Stimulated activated memory B cell treated with anti-CD40 and anti-IgM and Interleukin-4, amounts not matched to agents 10 μg/mL and 1 μg/mL and 100 μg/mL, for 72 hours (primary cell): ENCODE measurements at regions not wholly inside any gene's neighbourhood (a gene's known extent, or its start where the extent isn't known, plus 50 kb on each side); places are given as distances from the start of the nearest gene placed in this dataset.

ENCODE experiments used
- ATAC-seq: fragments of 150-1000 bp; cut with Tn5 transposase; 2 replicates; pipeline ENCODE4 v1.10.0; 2021
- H3K27ac Mint-ChIP-seq: one replicate; pipeline ENCODE4 v1.8.0; 2022; ENCODE audit warnings: mild to moderate bottlenecking, mixed read lengths
- H3K27me3 Mint-ChIP-seq: one replicate; pipeline ENCODE4 v1.8.0; 2022; ENCODE audit warnings: mixed read lengths
- H3K36me3 Mint-ChIP-seq: one replicate; pipeline ENCODE4 v1.8.0; 2022; ENCODE audit warnings: mixed read lengths
- H3K4me1 Mint-ChIP-seq: one replicate; pipeline ENCODE4 v1.8.0; 2022; ENCODE audit warnings: mixed read lengths
- H3K4me3 Mint-ChIP-seq: one replicate; pipeline ENCODE4 v1.8.0; 2022; ENCODE audit warnings: mild to moderate bottlenecking, moderate library complexity, mixed read lengths
- H3K9me3 Mint-ChIP-seq: one replicate; pipeline ENCODE4 v1.8.0; 2022; ENCODE audit warnings: mixed read lengths

DNA sequence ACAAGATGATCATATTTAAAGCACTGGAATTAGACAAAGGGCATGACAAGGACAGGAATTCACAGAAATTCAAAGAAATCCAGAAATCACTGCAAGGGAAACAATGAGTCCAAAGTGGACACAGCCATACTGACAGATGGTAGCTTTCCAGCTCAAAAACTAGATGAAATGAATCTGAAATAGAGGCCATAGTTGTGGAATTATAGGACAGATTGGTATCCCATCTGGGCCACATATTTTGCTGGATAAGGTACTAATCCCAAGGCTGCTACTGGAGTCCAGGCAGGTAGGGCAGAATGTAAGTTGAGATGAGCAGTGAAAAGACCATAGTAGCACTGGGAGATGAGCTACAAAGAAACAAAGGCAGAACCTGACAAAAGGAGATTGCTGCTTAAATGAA, 258.3 kb upstream of the ANO3 start:
- H3K27ac Mint-ChIP-seq, result no peak overlapping the region
- H3K27me3 Mint-ChIP-seq, result no peaks in the 10 kb centered on the region
- no peak for ATAC-seq
- H3K4me3 Mint-ChIP-seq, result no peak overlapping the region
- peaks cover 3% of the 10 kb centered on the region for H3K9me3 Mint-ChIP-seq
- H3K4me1 Mint-ChIP-seq, result no peaks in the 10 kb centered on the region
- no peaks in the 10 kb centered on the region for H3K36me3 Mint-ChIP-seq

DNA sequence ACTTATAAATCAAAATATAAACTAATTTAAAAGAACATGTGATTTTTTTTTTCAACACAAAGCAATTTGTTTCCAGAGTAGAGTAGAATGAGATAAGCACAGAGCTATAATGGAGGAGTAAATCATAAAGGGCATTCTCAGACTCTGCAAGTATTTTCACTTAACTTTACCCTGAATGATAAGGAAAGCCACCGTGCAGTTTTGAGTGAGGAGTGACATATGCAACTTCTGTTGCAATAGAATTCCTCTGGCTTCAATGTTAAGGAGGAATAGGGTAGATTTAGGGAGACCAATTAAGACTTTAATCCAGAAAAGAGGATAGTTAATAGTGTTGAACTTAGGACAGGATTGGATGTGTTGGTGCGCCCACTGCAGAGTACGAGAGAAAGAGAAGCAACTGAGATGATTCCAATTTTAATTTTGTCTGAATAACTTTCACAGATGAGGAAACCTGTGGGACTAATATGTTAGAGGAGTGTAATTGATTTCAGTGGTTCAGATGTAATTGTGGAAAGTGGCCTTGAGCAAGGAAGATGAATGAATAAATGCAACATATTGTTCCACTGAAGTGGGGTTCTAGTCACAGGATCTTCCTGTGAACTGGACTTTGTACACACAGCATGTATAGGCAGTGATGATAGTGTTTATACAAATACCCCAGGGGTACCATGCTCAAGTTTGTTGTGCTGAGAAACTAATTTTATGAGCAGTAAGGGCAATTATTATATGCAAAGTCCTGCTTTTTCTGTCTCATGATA, 255.5 kb upstream of the ANO3 start:
- Mint-ChIP-seq H3K36me3 (no peaks in the 10 kb centered on the region), H3K4me1 (no peaks in the 10 kb centered on the region), H3K27me3 (no peaks in the 10 kb centered on the region), H3K27ac (no peak overlapping the region), H3K9me3 (peaks cover 6% of the 10 kb centered on the region), H3K4me3 (no peak overlapping the region)
- no peak for ATAC-seq

DNA sequence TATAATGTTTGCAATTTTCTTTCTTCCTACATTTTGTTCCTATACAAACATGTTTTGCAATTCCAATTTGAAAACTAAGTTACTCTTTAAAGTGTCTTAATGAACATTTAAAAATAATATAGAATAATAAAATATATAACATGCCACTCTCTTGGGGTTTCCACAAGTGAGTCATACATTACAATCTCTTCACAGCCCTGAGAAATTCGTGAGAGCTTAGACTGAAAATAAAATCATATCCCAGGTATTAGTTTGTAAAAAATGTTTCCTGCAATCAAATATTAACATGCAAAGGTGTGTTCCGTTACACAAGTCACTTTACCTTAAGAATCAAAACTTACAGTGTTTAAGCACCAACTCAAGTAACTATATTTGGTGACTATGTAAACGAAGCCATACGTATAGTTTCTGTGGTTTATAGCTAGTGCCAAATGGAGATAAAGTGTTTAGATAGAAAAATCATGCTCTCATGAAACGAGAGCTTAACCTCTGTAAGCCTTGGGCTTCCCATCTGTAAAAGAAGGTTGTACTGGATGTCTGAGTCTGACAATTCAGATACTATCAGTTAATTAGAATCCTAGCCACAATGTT, 253.6 kb upstream of the ANO3 start:
- Mint-ChIP-seq H3K9me3 (peaks cover 6% of the 10 kb centered on the region), H3K27me3 (no peaks in the 10 kb centered on the region), H3K4me3 (no peak overlapping the region), H3K27ac (no peak overlapping the region), H3K36me3 (no peaks in the 10 kb centered on the region), H3K4me1 (no peaks in the 10 kb centered on the region)
- no peak for ATAC-seq

DNA sequence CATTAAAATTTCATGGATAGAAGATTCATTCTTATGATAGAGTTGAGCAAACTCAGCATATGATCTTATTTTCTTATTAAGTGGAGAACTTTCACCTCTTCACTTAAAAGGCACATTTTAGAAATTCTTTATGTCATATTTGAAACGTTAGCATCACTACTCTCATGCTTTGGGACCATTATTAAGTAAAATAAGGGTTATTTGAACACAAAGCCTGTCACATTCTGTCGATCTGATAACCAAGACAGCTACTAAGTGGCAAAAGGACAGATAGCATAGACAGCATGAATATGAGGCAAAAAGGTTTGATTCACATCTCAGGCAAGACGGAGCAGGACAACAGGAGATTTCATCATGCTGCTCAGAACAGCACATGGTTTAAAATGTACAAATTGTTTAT, 247.6 kb upstream of the ANO3 start:
- Mint-ChIP-seq H3K4me3 (no peak overlapping the region), H3K27me3 (no peaks in the 10 kb centered on the region), H3K36me3 (no peaks in the 10 kb centered on the region), H3K27ac (no peak overlapping the region), H3K9me3 (peaks cover 3% of the 10 kb centered on the region), H3K4me1 (peaks cover 5% of the 10 kb centered on the region)
- no peak for ATAC-seq

DNA sequence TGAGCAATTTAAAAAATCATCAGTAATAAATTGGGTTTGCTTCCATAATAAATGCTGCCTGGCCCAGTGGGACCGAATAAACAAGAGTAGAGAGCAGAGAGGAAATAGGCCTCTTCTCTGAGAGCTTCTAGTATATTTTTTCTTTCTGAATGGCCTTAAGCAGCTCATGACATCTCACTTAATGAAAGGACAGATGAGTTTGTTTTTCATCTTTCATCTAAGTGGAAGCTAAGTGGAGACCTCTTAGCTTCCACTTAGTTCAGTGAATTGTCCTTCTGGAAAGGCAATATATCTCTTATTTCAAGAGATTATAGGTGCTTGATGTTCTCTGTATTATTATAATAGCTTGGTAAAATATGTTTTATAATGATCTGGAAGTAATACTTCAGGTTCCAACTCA, 245.9 kb upstream of the ANO3 start:
- Mint-ChIP-seq H3K9me3 (no peaks in the 10 kb centered on the region), H3K4me1 (peaks cover 5% of the 10 kb centered on the region), H3K4me3 (no peak overlapping the region), H3K27me3 (no peaks in the 10 kb centered on the region), H3K36me3 (no peaks in the 10 kb centered on the region), H3K27ac (no peak overlapping the region)
- no peak for ATAC-seq

DNA sequence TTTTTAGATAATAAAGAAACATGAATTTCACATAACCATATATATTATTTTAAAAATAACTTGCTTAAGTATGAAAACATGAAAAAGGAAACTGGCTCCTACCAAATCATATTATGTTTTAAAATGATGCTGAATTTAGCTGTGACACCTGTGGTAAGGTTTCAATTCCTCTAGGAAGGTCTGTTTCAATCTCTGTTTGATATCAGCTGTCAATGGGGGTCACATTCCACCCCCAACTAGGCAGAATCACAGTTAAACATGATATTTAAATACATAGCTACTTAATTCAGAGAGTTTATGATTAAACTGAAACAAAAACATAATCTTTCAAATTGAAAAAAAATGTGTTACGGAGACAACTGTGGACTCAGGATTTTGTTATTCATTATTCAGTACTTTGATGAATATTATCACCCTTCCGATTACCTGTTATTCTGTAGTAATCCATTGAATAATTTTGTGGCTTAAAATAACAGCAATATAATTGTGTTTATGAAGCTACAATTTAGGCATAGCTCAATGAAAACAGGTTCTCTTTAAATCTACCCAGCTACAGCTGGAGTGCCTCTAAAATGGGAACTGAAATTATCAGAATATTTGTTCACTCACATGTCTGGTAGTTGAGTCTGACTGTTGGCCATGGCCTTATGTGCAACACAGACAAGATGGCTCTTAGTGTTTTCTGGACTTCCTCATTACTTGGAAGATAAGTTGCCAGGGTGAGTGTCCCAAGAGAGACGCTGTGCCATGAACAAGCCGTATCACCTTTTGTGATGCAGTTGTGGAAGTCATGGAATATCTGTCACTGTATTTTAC, 244.6 kb upstream of the ANO3 start:
- no peaks in the 10 kb centered on the region for H3K36me3 Mint-ChIP-seq
- H3K27me3 Mint-ChIP-seq, result no peaks in the 10 kb centered on the region
- ATAC-seq, result peak; percentile 95
- H3K27ac Mint-ChIP-seq, result peak overlapping the region; percentile 81
- no peak overlapping the region for H3K4me3 Mint-ChIP-seq
- H3K9me3 Mint-ChIP-seq, result no peaks in the 10 kb centered on the region
- peaks cover 5% of the 10 kb centered on the region for H3K4me1 Mint-ChIP-seq

DNA sequence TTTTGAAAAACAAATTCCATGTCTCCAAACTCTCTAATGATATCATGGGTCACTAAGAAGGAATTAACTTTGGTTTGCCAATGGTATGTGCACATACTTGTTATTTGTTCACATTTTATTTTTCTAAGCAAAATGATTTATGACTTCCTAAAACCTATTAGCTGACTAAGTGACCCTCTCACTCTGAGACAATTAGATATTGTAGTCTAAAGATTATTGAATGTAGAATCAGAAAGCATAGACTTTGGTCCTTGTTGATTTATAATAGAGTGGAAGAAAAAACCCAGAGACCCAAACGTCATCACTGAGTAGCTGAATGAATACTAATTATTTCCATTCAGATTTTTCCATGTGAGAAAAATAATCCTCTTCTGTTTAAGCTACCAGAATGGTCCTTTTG, 243.5 kb upstream of the ANO3 start:
- Mint-ChIP-seq H3K27ac (no peak overlapping the region), H3K36me3 (no peaks in the 10 kb centered on the region), H3K27me3 (no peaks in the 10 kb centered on the region), H3K9me3 (no peaks in the 10 kb centered on the region), H3K4me1 (peaks cover 5% of the 10 kb centered on the region), H3K4me3 (no peak overlapping the region)
- ATAC-seq, result no peak

DNA sequence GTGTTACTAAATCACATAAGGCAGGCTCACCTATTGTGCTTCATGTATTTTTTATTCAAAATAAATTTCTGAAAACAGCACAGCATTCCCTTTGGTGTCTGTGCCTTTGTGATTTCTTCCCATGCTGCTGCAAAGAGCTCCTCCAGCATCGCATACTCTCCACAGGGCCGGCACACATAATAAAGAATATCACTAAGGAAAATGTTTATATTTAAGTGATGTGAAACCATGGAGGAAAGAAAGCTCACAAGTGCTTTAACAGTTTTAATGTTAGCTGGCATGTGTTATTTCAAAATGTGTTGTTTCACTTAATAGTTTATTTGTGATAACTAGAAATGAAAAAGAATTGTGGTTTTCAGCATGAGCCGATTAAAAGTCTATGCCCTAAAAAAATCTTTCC, 241.3 kb upstream of the ANO3 start:
- no peaks in the 10 kb centered on the region for H3K27me3 Mint-ChIP-seq
- peaks cover 5% of the 10 kb centered on the region for H3K4me1 Mint-ChIP-seq
- H3K4me3 Mint-ChIP-seq, result no peak overlapping the region
- no peak overlapping the region for H3K27ac Mint-ChIP-seq
- peaks cover 5% of the 10 kb centered on the region for H3K9me3 Mint-ChIP-seq
- no peak for ATAC-seq
- no peaks in the 10 kb centered on the region for H3K36me3 Mint-ChIP-seq

DNA sequence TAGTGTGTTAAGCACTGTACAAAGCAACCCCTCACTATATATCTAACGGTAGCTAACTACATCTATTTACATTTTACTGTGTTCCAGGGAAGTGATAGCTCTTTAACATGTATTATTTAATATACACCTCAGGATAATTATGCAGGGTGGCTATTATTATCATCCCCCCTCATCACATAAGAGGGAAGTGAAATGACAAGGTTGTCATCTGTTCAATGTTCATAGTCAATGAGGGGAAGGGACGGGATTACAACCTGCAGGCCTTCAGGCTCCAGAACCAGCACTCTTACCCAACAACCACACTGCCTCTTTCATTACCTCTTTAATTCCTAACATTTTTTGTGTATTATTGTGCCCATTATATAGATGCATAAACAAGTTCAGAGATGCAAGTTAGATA, 238.7 kb upstream of the ANO3 start:
- no peak overlapping the region for H3K27ac Mint-ChIP-seq
- H3K36me3 Mint-ChIP-seq, result no peaks in the 10 kb centered on the region
- H3K9me3 Mint-ChIP-seq, result peaks cover 5% of the 10 kb centered on the region
- no peak overlapping the region for H3K4me3 Mint-ChIP-seq
- H3K27me3 Mint-ChIP-seq, result no peaks in the 10 kb centered on the region
- no peaks in the 10 kb centered on the region for H3K4me1 Mint-ChIP-seq
- no peak for ATAC-seq

DNA sequence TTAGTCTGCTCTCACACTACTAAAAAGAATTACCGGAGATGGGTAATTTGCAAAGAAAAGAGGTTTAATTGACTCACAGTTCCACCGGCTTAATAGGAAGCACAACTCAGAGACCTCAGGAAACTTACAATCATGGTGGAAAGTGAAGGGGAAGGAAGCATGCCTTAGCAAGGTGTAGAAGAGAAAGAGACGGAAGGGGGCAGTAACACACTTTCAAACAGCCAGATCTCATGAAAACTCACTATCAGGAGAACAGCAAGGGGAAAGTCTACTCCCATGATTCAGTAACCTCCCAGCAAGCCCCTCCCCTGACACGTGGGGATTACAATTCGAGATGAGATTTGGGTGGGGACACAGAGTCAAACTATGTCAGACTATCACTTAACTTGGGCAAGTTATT, 236.6 kb upstream of the ANO3 start:
- Mint-ChIP-seq H3K4me1 (peaks cover 5% of the 10 kb centered on the region), H3K9me3 (peaks cover 7% of the 10 kb centered on the region), H3K36me3 (no peaks in the 10 kb centered on the region), H3K4me3 (no peak overlapping the region), H3K27ac (no peak overlapping the region), H3K27me3 (no peaks in the 10 kb centered on the region)
- no peak for ATAC-seq

DNA sequence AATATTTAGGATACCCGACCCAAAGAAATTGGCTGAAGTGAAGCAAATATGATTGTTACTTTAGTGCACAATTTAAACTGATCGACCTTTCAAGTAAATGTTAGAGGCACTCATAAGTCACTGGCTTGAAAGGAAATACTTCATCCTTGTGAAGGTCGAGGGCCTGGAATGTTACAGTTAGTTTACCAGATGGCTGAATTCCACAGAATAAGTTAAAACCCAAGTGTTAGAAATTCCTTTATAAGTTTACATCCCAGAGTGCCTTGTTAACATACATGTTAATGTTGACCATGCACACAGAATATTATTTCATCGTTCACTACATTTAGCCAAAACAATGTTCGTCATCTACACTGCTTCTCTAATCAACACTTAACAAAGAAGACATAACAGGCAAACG, 235.5 kb upstream of the ANO3 start:
- no peak for ATAC-seq
- no peaks in the 10 kb centered on the region for H3K36me3 Mint-ChIP-seq

DNA sequence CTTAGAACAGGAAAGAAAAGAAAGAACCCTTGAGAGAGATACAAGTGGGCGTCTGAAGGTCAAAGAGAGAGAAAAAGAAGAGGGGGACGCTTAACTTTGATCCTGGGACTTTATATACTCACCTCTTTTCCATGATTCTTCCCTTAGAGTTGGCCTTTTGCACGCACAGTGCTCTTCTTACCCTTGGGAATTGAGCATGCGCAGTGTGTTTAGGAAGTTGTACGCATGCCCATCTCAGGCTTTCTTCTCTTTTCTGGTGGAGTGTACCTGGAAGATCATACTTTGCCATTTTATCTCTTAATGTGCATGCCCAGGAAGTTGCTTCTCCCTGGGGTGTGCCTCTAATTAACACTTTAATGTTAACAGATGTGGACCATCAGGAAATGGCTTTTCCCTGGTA, 229.6 kb upstream of the ANO3 start:
- Mint-ChIP-seq H3K9me3 (peaks cover 4% of the 10 kb centered on the region), H3K36me3 (no peaks in the 10 kb centered on the region), H3K4me3 (no peak overlapping the region), H3K27ac (no peak overlapping the region), H3K27me3 (no peaks in the 10 kb centered on the region), H3K4me1 (peaks cover 5% of the 10 kb centered on the region)
- ATAC-seq, result no peak

More for the DNA sequence above, 235.5 kb upstream of the ANO3 start:
- Mint-ChIP-seq H3K9me3 (peaks cover 7% of the 10 kb centered on the region), H3K27ac (no peak overlapping the region), H3K27me3 (no peaks in the 10 kb centered on the region), H3K4me3 (no peak overlapping the region), H3K4me1 (peaks cover 5% of the 10 kb centered on the region)

DNA sequence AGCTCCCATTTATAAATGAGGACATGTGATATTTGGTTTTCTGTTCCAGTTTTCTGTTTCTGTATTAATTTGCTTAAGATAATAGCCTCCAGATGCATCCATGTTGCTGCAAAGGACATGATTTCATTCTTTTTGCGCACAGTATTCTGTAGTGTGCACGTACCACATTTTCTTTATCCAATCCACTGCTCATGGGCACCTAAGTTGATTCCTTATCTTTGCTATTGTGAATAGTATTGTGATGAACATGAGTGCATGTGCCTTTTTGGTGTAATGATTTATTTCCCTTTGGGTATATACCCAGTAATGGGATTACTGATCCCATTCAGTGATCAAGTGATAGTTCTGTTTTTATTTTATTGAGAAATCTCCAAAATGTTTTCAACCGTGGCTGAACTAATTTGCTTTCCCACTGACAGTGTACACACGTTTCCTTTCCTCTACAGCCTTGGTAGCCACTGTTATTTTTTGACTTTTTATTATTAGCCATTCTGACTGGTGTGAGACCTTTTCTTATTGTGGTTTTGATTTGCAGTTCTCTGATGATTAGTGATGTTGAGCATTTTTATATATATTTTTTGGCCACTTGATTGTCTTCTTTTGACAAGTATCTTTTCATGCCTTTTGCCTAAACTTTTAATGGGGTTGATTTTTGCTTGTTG, 226.0 kb upstream of the ANO3 start:
- peaks cover 2% of the 10 kb centered on the region for H3K9me3 Mint-ChIP-seq
- no peaks in the 10 kb centered on the region for H3K4me1 Mint-ChIP-seq
- no peak overlapping the region for H3K27ac Mint-ChIP-seq
- no peaks in the 10 kb centered on the region for H3K36me3 Mint-ChIP-seq
- no peak for ATAC-seq
- H3K4me3 Mint-ChIP-seq, result no peak overlapping the region
- no peaks in the 10 kb centered on the region for H3K27me3 Mint-ChIP-seq

DNA sequence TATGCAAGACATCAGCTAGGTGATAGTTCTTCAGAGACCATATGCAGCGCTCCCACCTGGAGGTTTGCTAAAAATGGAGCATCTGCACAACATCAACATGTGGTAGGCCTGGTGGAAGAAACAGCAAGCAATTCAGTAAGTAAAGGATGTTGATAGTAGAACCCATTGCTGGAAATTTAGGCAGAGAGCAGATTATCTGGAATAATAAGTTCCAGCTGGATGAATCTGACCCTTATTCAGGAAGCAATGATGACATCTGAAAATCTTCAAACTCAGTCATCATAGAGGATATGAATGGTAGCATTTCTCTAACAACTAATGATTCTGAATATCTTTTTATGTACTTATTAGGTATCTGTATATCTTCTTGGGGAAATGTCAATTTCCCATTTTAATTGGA, 225.2 kb upstream of the ANO3 start:
- Mint-ChIP-seq H3K27me3 (no peaks in the 10 kb centered on the region), H3K27ac (no peak overlapping the region), H3K9me3 (peaks cover 2% of the 10 kb centered on the region), H3K4me1 (no peaks in the 10 kb centered on the region), H3K36me3 (no peaks in the 10 kb centered on the region), H3K4me3 (no peak overlapping the region)
- ATAC-seq, result no peak

DNA sequence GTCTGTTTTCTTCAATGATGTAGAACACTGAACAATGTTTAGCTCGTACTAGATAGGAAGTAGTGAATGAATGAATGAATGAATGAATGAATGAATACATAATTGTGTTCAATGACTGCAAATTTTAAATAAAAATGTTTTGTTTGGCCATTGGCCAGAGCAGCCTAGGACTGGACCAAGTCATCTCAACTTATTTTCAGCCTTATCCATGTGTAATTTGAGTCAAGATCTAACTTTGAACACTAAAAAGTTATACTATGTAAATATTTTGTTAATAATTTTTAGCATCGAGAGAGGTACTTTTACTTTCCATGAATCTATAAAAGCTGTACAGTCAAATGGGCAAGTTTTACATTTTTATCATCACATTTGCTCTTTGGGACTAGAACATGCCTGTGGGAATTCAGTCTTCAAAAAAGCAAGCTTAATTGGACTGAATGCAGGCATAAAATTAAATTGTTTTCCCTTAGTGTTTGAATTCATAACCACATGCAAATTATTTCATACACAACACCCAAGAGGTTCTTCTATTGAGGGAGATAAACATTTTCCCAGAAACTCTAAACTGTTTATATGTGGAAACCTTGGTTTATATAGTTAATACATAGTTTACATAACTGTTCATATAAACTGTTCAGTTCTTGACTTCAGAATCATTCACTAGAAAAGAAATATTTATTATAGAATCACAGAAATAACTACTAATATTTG, 222.1 kb upstream of the ANO3 start:
- Mint-ChIP-seq H3K4me3 (no peak overlapping the region), H3K27ac (no peak overlapping the region), H3K9me3 (no peaks in the 10 kb centered on the region), H3K4me1 (no peaks in the 10 kb centered on the region), H3K36me3 (no peaks in the 10 kb centered on the region), H3K27me3 (no peaks in the 10 kb centered on the region)
- no peak for ATAC-seq
